Peyer's patch (tissue), 4 donors: ENCODE measurements at regions not wholly inside any gene's neighbourhood (a gene's known extent, or its start where the extent isn't known, plus 50 kb on each side); places are given as distances from the start of the nearest gene placed in this dataset.

ENCODE experiments used
- DNase-seq, 3 donors: peaks; one replicate each; pipeline ENCODE4 v3.0.0-alpha.2; 2017 to 2019
- H3K27ac ChIP-seq, 4 donors: fragments of 200-600 bp; sonication (generic); one replicate each; pipeline ENCODE4 v1.5.1; 2016 to 2019
- H3K27me3 ChIP-seq, 2 donors: fragments of 200-600 bp; sonication (generic); one replicate each; pipeline ENCODE4 v1.5.1; 2019
- H3K36me3 ChIP-seq, 3 donors: fragments of 200-600 bp; sonication (generic); one replicate each; pipeline ENCODE4 v1.5.1; 2016 to 2019
- H3K4me1 ChIP-seq, 4 donors: fragments of 200-600 bp; sonication (generic); one replicate each; pipeline ENCODE4 v1.5.1; 2016 to 2019
- H3K4me3 ChIP-seq, 4 donors: fragments of 200-600 bp; sonication (generic); 1 replicate in 3 of 4; 2 replicates in 1 of 4; pipeline ENCODE4 v1.5.1; 2016 to 2019; ENCODE audit warnings: mild to moderate bottlenecking in 1 of 4
- H3K9me3 ChIP-seq, 4 donors: fragments of 200-600 bp; sonication (generic); one replicate each; pipeline ENCODE4 v1.5.1; 2016 to 2019; ENCODE audit warnings: mild to moderate bottlenecking in 1 of 4
- POLR2A ChIP-seq, 2 donors: fragments of 450-650 bp; IDR thresholded peaks; one replicate each; pipeline ENCODE4 v1.5.1; 2017; ENCODE audit warnings: antibody characterized with exemption in 2 of 2, mild to moderate bottlenecking in 2 of 2, moderate library complexity in 2 of 2
- TF ChIP-seq, protein P1 (sequence below), 6 experiments: fragments of 450-650 bp in 4 of 6; fragments of 200-600 bp in 2 of 6; sonication (generic) in 1 of 6; IDR thresholded peaks; one replicate each; pipeline ENCODE4 v1.5.1; 2017 to 2019; ENCODE audit warnings: antibody characterized with exemption in 6 of 6, mild to moderate bottlenecking in 3 of 6, moderate library complexity in 1 of 6

GRCh38 chr7:12475362-12476063 lies 71.8 kb upstream of the VWDE start:
- Histone ChIP-seq H3K27ac (no peak overlapping the region), H3K36me3 (no peaks in the 10 kb centered on the region), H3K4me1 (no peaks in the 10 kb centered on the region), H3K9me3 (no peaks in the 10 kb centered on the region), H3K27me3 (no peaks in the 10 kb centered on the region), H3K4me3 (no peak overlapping the region)
- TF ChIP-seq, protein P1, sequence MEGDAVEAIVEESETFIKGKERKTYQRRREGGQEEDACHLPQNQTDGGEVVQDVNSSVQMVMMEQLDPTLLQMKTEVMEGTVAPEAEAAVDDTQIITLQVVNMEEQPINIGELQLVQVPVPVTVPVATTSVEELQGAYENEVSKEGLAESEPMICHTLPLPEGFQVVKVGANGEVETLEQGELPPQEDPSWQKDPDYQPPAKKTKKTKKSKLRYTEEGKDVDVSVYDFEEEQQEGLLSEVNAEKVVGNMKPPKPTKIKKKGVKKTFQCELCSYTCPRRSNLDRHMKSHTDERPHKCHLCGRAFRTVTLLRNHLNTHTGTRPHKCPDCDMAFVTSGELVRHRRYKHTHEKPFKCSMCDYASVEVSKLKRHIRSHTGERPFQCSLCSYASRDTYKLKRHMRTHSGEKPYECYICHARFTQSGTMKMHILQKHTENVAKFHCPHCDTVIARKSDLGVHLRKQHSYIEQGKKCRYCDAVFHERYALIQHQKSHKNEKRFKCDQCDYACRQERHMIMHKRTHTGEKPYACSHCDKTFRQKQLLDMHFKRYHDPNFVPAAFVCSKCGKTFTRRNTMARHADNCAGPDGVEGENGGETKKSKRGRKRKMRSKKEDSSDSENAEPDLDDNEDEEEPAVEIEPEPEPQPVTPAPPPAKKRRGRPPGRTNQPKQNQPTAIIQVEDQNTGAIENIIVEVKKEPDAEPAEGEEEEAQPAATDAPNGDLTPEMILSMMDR (IDR thresholded peaks at IDR 0.05) = no peak
- no peak for TF ChIP-seq POLR2A (IDR thresholded peaks at IDR 0.05)
- DNase-seq = no peak

GRCh38 chr7:12477620-12478019 lies 74.0 kb upstream of the VWDE start:
- no peaks in the 10 kb centered on the region for H3K27me3 ChIP-seq
- H3K36me3 ChIP-seq = no peaks in the 10 kb centered on the region
- H3K4me3 ChIP-seq = no peak overlapping the region
- TF ChIP-seq POLR2A (IDR thresholded peaks at IDR 0.05) = no peak
- TF ChIP-seq, protein P1 (IDR thresholded peaks at IDR 0.05) = no peak
- H3K9me3 ChIP-seq = no peaks in the 10 kb centered on the region
- no peaks in the 10 kb centered on the region for H3K4me1 ChIP-seq
- H3K27ac ChIP-seq = no peak overlapping the region
- no peak for DNase-seq

GRCh38 chr7:12481722-12482121 lies 78.1 kb upstream of the VWDE start:
- no peaks in the 10 kb centered on the region for H3K4me1 ChIP-seq
- H3K9me3 ChIP-seq = no peaks in the 10 kb centered on the region
- H3K27me3 ChIP-seq = no peaks in the 10 kb centered on the region
- no peak overlapping the region for H3K4me3 ChIP-seq
- no peak for DNase-seq
- no peaks in the 10 kb centered on the region for H3K36me3 ChIP-seq
- TF ChIP-seq, protein P1 (IDR thresholded peaks at IDR 0.05) = no peak
- no peak for TF ChIP-seq POLR2A (IDR thresholded peaks at IDR 0.05)
- H3K27ac ChIP-seq = no peak overlapping the region

DNA sequence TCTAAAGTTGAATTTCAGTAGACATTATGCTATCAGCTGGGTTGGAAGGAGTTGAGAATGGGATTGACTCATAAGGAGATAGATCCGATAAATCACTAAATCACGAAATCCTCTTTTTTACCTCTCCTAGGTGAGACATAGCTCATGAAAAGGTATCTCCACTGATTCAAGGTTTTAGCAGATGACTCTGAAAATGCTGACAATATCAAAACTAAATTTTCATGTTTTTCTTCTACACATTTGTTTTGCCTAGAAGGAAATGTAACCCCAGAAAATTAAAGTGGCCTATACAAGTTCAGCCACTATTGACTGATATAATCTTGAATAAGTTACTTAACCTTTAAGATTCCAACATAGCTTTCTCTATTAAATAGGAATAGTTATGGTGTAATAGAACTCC lies 82.2 kb upstream of the VWDE start:
- no peaks in the 10 kb centered on the region for H3K27me3 ChIP-seq
- no peaks in the 10 kb centered on the region for H3K9me3 ChIP-seq
- H3K4me3 ChIP-seq = no peak overlapping the region
- no peak overlapping the region for H3K27ac ChIP-seq
- no peak for TF ChIP-seq POLR2A (IDR thresholded peaks at IDR 0.05)
- TF ChIP-seq, protein P1 (IDR thresholded peaks at IDR 0.05) = no peak
- H3K4me1 ChIP-seq = no peaks in the 10 kb centered on the region
- no peaks in the 10 kb centered on the region for H3K36me3 ChIP-seq
- no peak for DNase-seq

DNA sequence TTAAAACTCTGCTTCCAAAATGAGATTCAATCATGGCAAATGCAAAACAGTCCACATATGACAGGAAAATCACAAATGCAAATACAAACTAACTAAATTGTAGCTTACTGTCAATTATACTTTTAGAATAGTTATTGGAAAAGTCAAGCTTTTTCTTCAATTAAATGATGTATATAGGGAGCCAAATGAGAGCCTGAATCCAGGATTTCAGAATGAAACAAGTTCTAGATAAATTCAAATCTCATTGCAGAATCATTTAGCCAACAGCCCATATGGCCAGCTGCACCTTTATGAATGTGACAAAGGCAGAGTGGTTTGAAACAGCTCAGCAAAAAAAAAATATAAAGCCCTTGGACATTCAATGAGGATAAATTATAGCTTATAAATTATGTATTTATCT lies 82.2 kb upstream of the SCIN start:
- Histone ChIP-seq H3K4me1 (no peaks in the 10 kb centered on the region), H3K27ac (no peak overlapping the region), H3K27me3 (no peaks in the 10 kb centered on the region), H3K9me3 (no peaks in the 10 kb centered on the region), H3K36me3 (no peaks in the 10 kb centered on the region), H3K4me3 (no peak overlapping the region)
- no peak for DNase-seq
- TF ChIP-seq POLR2A (IDR thresholded peaks at IDR 0.05) = no peak
- TF ChIP-seq, protein P1 (IDR thresholded peaks at IDR 0.05) = no peak
